ENCODE measurements at regions not wholly inside any gene's neighbourhood (a gene's known extent, or its start where the extent isn't known, plus 50 kb on each side); places are given as distances from the start of the nearest gene placed in this dataset.
"Not testable (repeated sequence)": the region's sequence is repeated elsewhere in the genome, so short reads cannot be mapped to it uniquely, and the experiment has no call there.

DNA sequence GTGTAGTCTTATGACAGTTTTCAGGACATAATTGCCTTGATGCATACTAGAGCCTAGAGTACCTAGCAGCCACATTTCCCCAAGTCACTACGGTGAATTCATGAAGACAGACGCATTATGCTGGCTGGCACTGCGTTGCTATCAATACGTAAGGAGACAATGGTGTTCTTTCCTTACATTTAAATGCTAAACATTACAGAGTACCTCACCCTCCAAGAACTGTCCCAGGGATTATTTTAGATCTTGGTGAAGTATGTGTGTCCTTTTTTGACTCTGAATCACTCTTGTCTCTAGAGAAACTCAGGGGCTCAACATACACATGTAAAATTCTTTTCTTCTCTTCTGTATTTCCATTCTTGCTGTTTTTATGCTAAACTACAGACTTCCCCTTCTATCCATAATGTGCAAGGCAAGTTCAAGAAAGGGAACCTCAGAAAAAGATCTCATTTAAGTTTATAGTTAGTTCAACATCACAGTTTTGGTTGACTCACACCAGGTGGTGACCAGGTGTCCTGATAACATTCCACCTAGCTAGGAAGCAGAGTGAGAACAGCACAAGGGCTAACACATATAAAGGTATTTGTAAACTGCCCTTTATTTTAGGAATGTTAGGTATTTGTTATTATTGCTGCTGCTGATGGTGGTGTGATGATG is 212.4 kb upstream of the HNRNPA3 start:
- no peak for DNase-seq

DNA sequence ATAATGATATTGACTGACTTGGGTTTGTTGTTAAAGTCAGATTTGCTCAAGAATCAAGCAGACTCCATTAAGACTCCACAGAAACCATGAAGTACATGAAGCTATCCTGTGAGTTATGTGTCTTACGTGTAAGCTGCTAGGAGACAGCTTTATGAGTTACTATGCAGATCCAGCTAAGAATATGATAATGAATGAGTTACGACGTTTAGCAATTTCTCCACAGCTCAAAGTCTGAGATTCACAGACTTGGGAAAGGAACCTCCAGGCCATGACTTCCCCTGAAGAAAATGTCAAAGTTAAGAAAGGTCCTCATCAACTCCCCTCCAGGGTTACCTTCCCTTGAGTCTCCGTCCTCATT is 211.9 kb upstream of the HNRNPA3 start:
- DNase-seq: no peak

DNA sequence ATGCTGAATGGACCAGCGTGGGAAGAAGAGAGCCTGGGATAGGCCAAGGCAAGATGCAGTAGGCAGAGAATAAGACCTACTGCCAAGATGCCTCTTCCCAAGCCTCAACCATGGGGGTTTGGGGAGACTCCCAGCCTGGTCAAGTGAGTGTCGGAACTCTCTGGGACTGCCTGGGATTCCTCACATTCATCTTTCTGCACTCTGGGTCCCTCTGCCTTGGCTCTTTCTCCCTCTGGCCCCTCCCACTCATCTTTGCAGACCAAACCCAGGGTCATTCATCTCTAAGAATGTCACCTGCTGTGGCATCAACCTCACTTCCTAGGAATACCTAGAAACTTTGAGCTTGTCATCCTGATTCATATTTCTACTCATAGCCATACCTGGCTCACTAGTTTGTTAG is 211.3 kb upstream of the HNRNPA3 start:
- no peak for DNase-seq

DNA sequence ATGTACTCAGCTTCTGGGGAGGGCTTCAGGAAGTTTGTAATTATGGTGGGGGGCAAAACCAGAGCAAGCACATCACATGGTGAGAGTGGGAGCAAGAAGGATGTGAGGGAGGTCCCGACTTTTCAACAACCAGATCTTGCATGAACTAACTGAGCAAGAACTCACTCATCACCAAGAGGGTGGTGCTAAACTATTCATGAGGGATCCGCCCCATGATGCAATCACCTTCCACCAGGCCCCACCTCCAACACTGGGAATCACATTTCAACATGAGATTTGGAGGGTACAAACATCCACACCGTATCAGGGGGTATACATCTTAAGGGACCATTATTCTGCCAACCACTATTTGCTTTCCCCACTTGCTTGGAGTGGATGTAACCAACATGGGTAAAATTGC is 209.6 kb upstream of the HNRNPA3 start:
- no peak for DNase-seq

DNA sequence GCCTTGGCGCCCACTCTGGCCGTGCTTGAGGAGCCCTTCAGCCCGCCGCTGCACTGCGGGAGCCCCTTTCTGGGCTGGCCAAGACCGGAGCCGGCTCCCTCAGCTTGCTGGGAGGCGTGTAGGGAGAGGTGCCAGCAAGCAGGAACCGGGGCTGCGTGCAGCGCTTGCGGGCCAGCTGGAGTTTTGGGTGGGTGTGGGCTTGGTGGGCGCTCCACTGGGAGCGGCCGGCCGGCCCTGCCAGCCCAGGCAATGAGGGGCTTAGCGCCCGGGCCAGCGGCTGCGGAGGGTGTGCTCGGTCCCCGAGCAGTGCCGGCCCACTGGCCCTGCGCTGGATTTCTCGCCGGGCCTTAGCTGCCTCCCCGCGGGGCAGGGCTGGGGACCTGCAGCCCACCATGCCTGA is 204.9 kb upstream of the HNRNPA3 start:
- DNase-seq: not testable (repeated sequence)

DNA sequence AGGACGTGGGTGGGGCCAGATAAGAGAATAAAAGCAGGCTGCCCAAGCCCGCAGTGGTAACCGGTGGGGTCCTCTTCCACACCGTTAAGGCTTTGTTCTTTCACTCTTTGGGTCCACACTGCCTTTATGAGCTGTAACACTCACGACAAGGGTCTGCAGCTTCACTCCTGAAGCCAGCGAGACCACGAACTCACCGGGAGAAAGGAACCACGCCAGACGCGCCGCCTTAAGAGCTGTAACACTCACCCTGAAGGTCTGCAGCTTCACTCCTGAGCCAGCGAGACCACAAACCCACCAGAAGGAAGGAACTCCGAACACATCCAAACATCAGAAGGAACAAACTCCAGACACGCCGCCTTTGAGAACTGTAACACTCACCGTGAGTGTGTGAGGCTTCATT is 203.9 kb upstream of the HNRNPA3 start:
- DNase-seq: not testable (repeated sequence)

DNA sequence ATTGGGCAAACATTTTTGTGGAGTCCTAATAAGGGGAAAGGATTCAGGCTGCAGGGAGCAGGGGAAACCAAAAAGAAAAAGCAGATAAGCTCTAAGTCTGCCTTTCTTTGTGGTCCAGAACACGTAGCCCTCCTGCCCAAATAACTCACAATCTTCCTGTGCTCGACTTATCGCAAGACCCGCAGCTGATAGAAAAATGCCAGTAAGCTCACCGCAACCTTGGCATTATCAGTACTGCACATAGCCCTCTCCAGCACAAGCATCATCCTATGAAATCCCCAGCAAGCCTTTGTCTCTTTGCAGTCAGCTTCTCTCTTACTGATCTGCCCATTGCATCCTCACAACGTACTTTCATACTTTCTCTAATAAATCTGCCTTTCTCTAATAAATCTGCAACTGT is 202.4 kb upstream of the HNRNPA3 start:
- DNase-seq: no peak

DNA sequence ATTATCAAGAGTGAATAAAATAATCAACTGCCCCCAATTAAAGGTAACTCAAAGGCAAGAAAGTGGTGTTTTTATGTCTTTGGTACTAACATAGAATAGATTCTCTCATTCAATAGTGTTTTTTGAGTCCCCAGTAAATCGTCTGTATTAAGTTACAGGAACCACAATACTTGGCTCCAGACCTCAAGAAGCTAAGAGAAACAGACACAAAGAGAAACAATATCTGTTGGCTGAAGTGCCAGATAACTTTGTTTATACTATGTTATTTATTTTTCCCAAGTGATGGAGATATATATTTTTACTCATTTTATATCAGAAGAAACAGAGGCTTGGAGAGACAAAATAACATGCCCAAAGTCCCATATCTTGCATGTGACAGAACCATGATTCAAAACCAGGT is 201.7 kb upstream of the HNRNPA3 start:
- DNase-seq: no peak

DNA sequence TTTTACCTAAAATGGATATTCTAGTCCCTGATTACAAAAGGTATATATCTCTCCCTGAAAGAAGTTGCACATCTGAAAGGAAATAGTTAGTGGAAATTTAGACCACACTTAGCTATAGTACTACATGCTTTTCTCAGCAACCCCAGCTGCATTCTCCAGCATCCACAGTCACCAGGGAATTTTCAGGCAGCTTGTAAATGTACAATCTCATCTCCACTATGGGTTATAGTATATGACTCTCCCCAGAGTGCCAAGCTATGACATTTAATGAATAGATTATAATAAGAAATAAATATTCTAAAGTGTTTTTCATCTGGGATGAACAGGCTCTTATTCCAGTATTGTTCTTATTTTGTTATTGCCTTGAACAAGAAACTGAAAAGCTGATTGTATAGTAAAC is 197.6 kb upstream of the HNRNPA3 start:
- no peak for DNase-seq

DNA sequence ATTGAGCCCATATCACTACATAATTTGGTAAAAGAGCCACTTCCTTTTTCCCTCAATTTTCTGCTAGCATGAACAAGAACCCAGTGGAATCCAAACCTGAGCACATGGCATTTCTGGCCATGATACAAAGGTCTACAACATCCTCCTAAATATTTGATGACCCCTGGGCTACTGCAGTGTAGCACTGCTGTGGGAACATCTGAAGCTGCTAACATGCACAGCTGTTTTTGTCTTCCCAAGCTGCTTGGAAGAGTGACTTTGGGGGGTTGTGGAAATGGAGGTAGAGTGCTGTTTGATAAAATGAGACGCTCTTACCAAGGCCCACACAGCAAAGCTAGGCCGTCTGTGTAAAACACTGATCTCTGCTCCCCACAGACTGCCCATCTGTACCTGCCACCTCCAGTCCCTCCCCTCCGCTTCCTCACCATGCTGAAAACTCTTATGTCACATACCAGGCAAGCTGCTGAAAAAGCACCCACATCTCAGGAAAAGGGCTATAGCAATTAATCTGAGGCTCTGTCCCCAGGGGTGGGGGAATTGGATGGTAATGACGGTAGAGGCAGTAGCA is 197.2 kb upstream of the HNRNPA3 start:
- DNase-seq: peak; percentile 44

DNA sequence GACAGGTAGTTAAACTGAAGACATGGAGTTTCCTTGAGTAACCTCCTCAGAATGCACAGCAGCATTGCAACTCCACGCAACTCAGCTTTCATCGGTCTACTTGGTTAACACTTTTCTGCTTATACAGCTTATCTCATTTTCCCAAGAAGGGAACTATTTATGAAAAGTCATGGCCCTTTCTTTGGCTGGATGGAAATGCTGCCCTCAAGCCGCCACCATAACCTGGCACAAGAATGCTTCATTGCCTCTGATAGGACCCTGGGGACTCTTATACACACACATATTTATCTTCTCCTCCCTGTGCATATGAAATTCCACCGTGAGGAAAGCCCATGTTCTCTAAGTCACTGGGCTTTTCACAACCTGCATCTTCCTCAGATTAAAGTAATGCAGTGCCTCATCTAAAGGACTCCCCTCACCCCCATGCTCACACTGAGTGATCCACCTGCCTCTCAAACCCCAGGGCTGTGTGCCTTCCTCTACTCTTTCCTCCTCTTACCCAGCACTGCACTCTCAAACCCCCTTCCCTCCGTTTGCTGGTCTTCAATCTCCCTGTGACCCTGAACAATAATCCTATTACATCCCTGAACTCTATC is 192.0 kb upstream of the HNRNPA3 start:
- no peak for DNase-seq

DNA sequence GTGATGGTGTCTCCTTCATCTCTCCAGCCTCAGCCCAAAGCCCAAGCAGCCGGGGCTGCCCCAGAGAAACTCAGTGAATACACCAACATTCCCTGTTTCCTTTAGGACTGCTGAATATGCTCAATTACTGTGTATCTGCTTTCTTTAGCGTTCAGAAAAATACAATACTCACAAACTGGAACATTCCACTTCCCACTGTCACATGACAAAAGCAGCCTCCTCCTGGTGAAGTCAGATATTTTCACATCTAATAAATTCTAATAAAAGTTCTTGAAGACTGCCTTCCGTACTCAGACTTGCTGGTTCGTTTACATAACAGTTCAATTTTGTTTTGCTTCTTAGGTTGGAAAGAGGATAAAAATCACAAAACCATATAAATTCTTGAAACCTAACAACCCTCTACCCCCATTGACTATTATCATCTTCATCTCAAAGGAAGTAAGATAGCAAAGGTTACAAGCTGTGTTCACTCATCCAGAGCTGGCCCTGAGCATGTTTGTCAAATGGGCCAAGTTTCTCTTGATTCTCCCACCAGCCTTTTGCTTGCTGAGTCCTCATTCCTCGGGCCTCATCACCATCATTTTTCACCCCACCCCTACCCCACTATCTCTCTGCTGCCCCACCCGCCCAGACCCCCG is 190.8 kb upstream of the HNRNPA3 start:
- DNase-seq: no peak

DNA sequence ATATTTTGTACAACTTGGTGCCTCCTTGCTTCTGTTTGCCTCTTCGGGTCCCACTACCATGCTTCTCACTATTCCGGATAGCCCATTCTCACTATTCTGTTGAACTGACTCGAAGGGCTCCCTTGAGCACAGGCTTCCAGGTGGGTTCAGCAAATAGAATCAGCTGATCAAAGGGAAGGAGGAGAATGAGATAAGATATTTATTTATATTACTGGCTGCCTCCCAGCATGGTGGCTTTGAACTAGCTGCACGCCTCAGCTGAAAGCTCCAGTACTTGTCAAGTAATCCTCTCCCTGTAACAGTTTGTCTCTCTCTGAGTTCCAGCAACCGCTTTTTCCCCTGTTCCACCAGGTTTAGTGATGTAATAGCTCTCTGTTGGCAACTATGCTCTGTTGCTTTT is 187.8 kb upstream of the HNRNPA3 start:
- no peak for DNase-seq

DNA sequence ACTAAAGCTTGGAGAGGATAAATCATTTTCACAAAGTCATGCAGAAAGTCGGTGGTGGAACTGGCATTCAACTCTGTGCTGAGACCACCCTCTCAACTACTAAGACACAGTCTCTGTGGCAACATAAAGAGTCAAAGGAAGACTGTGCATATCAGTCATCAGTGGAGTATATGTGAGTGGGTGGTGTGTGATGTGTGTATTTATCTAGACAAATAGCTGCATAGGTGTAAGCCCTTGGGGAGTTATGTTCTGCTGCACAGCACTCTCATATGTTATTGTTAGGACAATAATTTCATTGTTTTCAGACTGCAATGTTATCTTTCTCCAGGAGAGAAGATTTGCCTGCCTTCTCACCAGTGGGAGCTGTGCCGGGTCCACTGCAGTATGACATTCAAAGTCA is 186.3 kb upstream of the HNRNPA3 start:
- DNase-seq: no peak

DNA sequence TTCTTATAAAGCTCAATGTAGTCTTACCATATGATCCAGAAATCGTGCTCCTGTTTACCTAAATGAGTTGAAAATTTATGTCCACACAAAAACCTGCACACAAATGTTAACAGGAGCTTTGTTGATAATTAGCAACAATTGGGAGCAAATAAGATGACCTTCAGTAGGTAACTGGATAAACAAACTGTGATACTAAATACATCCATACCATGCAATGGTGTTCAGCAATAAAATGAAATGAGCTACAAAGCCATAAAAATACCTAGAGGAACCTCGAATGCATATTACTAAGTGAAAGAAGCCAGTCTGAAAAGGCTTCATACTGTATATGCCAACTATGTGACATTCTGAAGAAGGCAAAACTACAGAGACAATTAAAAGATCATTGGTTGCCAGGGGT is 185.6 kb upstream of the HNRNPA3 start:
- no peak for DNase-seq

DNA sequence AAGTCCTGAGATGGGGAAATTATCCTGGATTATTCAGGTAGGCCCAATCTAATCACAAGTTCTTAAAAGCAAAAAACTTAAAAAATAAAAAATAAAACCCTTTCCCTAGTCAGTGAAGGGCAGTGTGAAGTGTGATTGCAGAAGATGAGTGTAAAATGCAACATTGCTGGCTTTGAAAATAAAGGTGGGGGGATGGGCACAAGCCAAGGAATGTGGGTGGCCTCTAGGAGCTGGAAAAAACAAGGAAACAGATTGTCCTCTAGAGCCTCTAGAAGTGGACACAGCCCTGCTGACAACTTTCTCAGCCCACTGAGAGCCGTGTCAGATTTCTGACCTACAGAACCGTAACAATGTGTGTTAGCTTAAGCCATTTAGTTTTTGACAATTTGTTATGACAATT is 184.3 kb upstream of the HNRNPA3 start:
- DNase-seq: no peak

DNA sequence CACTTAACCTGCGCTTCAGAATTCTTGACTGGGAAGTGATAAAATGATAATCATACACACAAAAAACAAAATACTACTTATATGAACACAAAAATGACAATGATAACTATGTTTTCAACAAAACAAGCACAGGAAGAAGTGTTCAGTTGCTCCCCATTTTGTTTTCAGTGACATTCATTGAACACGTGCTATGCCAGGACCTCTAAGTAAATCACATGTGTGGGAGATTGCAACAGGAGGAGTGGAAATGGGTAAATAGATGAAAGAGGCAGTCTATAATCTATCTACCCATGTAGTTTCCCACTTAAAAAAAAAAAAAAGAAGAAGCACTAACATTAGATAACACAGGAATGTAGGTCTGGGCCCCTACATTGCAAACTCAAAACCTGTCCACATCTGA is 183.5 kb upstream of the HNRNPA3 start:
- DNase-seq: no peak

DNA sequence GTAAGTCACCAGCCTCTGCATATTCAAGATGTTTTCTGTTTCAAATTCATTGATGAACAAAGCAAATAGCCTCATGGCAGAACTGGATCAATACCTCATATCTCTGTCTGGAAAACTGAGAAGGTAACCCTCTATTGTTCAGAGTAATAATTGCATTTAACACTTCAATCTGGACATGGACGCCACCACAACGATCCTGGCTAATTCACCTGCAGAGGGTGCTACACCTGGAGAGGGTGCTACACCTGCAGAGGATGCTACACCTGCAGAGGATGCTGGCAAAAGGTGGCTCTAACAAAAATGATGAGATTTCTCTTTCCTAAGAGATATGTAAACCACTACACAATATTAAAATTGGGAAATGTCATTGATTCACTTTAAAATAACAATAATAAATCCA is 183.1 kb upstream of the HNRNPA3 start:
- DNase-seq: no peak

DNA sequence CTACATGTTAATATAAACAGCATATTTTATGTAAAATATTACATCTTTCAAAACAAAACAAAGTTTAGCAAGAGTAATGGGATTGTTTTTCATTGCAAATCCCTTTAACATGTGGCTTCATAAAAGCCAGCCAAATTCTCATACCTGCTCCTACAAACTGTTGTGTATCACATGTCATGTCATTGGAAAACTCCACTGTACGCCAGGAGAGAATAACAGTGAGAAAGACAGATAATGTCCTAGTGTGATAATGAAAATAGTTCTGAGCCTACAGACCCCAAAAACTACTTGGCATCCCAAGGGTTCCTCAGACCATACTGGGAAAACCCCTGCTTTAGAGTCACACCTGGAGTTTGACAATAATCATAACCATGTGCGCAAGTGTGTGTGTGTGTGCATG is 182.7 kb upstream of the HNRNPA3 start:
- no peak for DNase-seq

DNA sequence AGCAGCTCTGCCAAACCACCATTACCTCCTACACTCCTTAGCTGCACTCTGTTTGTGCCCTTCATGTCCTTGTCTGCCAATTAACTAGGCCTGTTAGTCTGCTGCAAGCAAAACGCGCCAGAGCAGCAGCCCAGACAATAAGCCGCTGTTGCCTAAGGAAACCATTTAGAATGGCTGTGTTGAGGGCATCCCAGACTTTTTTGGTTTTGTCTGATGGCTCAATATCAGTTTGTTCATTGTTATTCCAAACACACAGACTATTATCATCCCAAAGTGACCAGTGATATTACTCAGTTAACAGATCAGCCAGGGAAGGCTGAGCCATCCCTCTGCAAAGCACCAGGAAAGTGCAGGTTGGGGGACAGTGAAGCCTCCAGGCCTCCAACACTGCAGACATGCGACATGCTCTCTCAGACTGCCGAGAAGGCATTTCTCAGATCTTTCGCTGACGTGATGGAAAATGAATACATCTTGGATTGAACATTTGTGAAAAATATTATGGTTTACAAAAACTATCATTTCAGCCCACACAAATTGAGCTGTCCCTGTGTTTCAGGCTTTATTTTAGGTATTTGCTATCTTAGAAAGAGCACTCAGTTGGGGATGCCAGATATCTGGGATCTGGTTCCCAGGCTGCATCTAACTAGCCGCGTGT is 182.0 kb upstream of the HNRNPA3 start:
- peak; percentile 68 for DNase-seq

DNA sequence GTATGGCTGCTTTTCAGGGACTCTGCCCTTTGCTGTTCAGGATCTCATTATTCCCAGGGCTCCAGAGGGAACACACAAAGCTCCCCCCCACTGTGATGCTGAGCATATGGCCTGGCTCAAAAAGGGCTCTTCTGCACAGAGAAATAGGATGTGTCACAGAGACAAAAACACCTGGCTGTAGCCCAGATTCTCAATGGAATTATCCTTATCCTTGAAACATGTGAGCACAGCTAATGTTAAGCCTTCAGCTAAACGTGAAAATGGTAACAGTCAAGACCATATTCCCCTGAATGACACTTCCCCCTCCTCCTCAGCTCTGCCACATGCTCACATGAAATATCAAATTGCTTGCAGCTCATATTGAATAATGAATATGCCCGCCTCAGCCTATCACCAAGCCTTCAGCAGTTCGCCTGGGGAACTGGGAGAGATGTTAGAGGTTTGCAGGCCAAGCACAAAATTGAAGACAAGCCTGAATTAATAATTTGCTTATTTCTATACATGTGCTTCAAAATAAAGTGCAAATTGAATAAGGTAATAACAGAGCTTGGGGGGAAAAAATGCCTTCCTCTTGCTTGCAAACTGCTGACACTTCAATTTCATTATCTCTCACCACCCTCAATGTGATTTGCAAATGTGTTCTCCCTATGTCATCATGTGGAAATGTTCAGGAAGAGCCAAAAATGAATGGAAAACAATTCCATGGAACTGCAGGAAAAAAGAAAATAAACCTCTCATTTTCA is 181.0 kb upstream of the HNRNPA3 start:
- peak; percentile 56 for DNase-seq

DNA sequence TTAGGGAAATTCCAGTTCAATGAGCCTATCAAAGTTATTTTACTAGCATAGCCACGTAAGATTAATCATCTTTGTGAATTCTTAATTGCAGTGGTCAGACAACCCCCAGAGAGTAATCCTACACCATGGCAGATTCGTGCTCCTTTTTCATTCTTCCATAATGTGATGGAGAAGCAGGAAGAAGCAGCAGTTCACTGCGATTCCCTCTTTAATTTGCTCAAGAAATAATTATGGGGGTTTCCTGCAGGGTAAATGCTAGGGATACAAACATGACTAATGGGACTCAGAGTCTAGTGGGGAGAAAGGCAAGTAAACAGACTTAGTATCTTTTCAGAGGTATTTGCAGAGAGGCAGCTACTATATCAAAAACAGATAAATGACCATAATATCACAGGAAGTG is 175.8 kb upstream of the HNRNPA3 start:
- DNase-seq: no peak

DNA sequence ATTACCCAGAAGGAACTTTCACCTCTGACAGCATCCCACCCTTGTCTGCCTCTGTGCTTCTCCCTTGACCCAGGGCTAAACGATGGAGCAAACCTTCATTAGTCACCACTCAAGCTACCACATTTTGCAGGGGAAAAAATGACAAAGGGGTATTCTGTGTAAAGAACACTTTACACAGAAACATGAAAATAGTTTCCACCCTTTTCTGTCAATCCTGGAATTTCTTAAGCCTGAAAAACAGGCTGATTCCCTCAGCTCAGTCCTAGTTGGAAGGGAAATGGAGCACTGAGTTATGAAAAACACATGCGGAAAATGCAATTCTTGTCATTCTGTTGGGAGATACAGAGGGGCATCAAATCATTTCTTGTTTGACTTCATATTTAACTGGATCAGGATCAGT is 175.0 kb upstream of the HNRNPA3 start:
- no peak for DNase-seq
